HepG2 (cell line): ENCODE measurements at regions not wholly inside any gene's neighbourhood (a gene's known extent, or its start where the extent isn't known, plus 50 kb on each side); places are given as distances from the start of the nearest gene placed in this dataset.
A peak's percentile ranks its signal among the peaks of the same experiment; 100 is the strongest.
"Not testable (repeated sequence)": the region's sequence is repeated elsewhere in the genome, so short reads cannot be mapped to it uniquely, and the experiment has no call there.

Experiments
- ATAC-seq: fragments of 200-7000 bp; cut with Tn5 transposase; 3 replicates; pipeline ENCODE4 v1.9.1; 2020; ENCODE audit warnings: mild to moderate bottlenecking, moderate library complexity
- BruUV-seq: library from RNA; stranded (reverse); fragments of 400-500 nt; replicated peaks from 2 replicates; lab custom pipeline; 2021; lab: Mats Ljungman, UMichigan
- CTCF ChIA-PET: fragments of 300-600 bp; formaldehyde crosslinking; extraction: SDS; loops from one replicate; lab custom pipeline; 2021; ENCODE audit warnings: low total read pairs, inconsistent platforms, low intra/inter-chr PET ratio; lab: Yijun Ruan, JAX
- POLR2A ChIA-PET: fragments of 350-600 bp; sonication (Branson Sonifier 250); formaldehyde crosslinking; loops from one replicate; lab custom pipeline; 2020; ENCODE audit warnings: antibody characterized with exemption, inconsistent platforms; lab: Yijun Ruan, JAX
- DNase-seq: peaks from one replicate; pipeline ENCODE4 v3.0.0-alpha.2; 2015; ENCODE audit warnings: low spot score
- FAIRE-seq: peaks from 3 replicates; lab custom pipeline; 2011; peaks lifted over from hg19 to GRCh38; lab: Jason Lieb, UNC
- H2AFZ ChIP-seq: one replicate; pipeline ENCODE4 v1.6.1; 2011; ENCODE audit warnings: low read length, inconsistent platforms
- H3K27ac ChIP-seq: fragments of 300-600 bp; 3 replicates; pipeline ENCODE4 v1.8.0; 2011; ENCODE audit warnings: mixed run types, mild to moderate bottlenecking, mixed read lengths, low read length, inconsistent platforms; ENCODE audit not compliant: insufficient read depth; ENCODE audit errors: extremely low read length
- H3K27me3 ChIP-seq, 2 experiments: fragments of 200-600 bp in 1 of 2; 2 replicates in 1 of 2; 3 replicates in 1 of 2; pipeline versions ENCODE4 v1.6.0 to v1.8.0; 2011; ENCODE audit warnings: low read length in 2 of 2, mild to moderate bottlenecking in 2 of 2, moderate library complexity in 2 of 2, inconsistent platforms in 1 of 2; ENCODE audit not compliant: insufficient read depth in 2 of 2, control insufficient read depth in 1 of 2
- H3K36me3 ChIP-seq, 2 experiments: fragments of 200-600 bp in 1 of 2; replicated peaks in 1 of 2; 2 replicates in 1 of 2; 3 replicates in 1 of 2; pipeline versions ENCODE4 v1.5.1 to v1.8.0; 2011; ENCODE audit warnings: low read length in 2 of 2, inconsistent platforms in 1 of 2; ENCODE audit not compliant: insufficient read depth in 2 of 2, control insufficient read depth in 1 of 2
- H3K4me1 ChIP-seq: 2 replicates; pipeline ENCODE4 v1.5.1; 2012; ENCODE audit warnings: low read length, inconsistent platforms; ENCODE audit not compliant: insufficient read depth
- H3K4me2 ChIP-seq: 2 replicates; pipeline ENCODE4 v1.6.0; 2011; ENCODE audit warnings: low read depth, low read length, inconsistent platforms
- H3K4me3 ChIP-seq, 3 experiments: fragments of 200-600 bp in 1 of 3; sonication (generic), shearing (Covaris generic) in 1 of 3; replicated peaks in 1 of 3; 2 replicates each; pipeline ENCODE4 v1.5.1; 2011 to 2016; ENCODE audit warnings: low read length in 3 of 3, inconsistent platforms in 2 of 3, low read depth in 2 of 3, mild to moderate bottlenecking in 2 of 3, control low read depth in 1 of 3, mixed read lengths in 1 of 3; ENCODE audit not compliant: insufficient read depth in 1 of 3
- H3K79me2 ChIP-seq: one replicate; pipeline ENCODE4 v1.6.1; 2011; ENCODE audit warnings: low read length, inconsistent platforms; ENCODE audit not compliant: insufficient read depth
- H3K9ac ChIP-seq: 2 replicates; pipeline ENCODE4 v1.6.0; 2011; ENCODE audit warnings: mild to moderate bottlenecking, low read depth, low read length, inconsistent platforms; ENCODE audit not compliant: insufficient read depth
- H3K9me3 ChIP-seq: 2 replicates; pipeline ENCODE4 v1.5.1; 2012; ENCODE audit warnings: mild to moderate bottlenecking, low read length
- H4K20me1 ChIP-seq: 2 replicates; pipeline ENCODE4 v1.6.0; 2011; ENCODE audit warnings: inconsistent platforms, mild to moderate bottlenecking, low read length, moderate library complexity; ENCODE audit not compliant: insufficient read depth
- MAFF ChIP-seq: IDR thresholded peaks from 2 replicates; pipeline ENCODE4 v1.6.1; 2011; ENCODE audit warnings: low read depth, low read length, improper control_type of control experiment
- MAFK ChIP-seq, 2 experiments: IDR thresholded peaks in 1 of 2; conservative IDR thresholded peaks in 1 of 2; 2 replicates each; pipeline ENCODE4 v1.6.1; 2011; ENCODE audit warnings: improper control_type of control experiment in 2 of 2, low read length in 2 of 2
- WGBS: methylation state at CpG from one replicate; pipeline ENCODE4 v1.1.6; 2017; ENCODE audit warnings: low lambda C conversion rate; 5-methylcytosine and 5-hydroxymethylcytosine counted together
- in situ Hi-C: cut with HindIII; loops from 2 replicates; pipeline ENCODE4 v1.10.0; 2017; ENCODE audit warnings: low pct_unique_long_range_greater_than_20kb; ENCODE audit not compliant: extremely low pct_ligation_motif_present
- intact Hi-C: fragments of 100-400 bp; cut with micrococcal nuclease; formaldehyde crosslinking; loops from one replicate; pipeline ENCODE4 v1.10.0; 2022; ENCODE audit not compliant: unreplicated experiment
- TF ChIP-seq, protein P1 (sequence below): fragments of 450-650 bp; IDR thresholded peaks from 2 replicates; pipeline ENCODE4 v1.6.1; 2016
- TF ChIP-seq, protein P2 (sequence below), 2 experiments: fragments of 450-650 bp in 1 of 2; sonication (generic) in 1 of 2; formaldehyde crosslinking; IDR thresholded peaks; 2 replicates each; pipeline versions ENCODE4 v1.5.0 to v1.8.0; 2020 to 2022; ENCODE audit warnings: mild to moderate bottlenecking in 1 of 2, missing genetic modification reagents in 1 of 2

DNA sequence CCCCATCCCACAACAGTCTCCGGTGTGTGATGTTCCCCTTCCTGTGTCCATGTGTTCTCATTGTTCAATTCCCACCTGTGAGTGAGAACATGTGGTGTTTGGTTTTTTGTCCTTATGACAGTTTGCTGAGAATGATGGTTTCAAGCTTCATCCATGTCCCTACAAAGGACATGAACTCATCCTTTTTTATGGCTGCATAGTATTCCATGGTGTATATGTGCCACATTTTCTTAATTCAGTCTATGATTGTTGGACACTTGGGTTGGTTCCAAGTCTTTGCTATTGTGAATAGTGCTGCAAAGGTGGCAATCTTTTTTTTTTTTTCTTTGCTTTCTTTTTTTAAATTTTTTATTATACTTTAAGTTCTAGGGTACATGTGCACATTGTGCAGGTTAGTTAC, 406.7 kb upstream of the ATP5MC3 start:
- H3K36me3 ChIP-seq, H3K27ac ChIP-seq, FAIRE-seq, H4K20me1 ChIP-seq, DNase-seq, H3K9me3 ChIP-seq, H3K4me1 ChIP-seq, H3K4me2 ChIP-seq, CTCF ChIA-PET, H3K9ac ChIP-seq, POLR2A ChIA-PET, intact Hi-C loops, H3K4me3 ChIP-seq, BruUV-seq, H3K79me2 ChIP-seq, H2AFZ ChIP-seq, in situ Hi-C loops, ATAC-seq, H3K27me3 ChIP-seq: not testable (repeated sequence)
- TF ChIP-seq, protein P1, sequence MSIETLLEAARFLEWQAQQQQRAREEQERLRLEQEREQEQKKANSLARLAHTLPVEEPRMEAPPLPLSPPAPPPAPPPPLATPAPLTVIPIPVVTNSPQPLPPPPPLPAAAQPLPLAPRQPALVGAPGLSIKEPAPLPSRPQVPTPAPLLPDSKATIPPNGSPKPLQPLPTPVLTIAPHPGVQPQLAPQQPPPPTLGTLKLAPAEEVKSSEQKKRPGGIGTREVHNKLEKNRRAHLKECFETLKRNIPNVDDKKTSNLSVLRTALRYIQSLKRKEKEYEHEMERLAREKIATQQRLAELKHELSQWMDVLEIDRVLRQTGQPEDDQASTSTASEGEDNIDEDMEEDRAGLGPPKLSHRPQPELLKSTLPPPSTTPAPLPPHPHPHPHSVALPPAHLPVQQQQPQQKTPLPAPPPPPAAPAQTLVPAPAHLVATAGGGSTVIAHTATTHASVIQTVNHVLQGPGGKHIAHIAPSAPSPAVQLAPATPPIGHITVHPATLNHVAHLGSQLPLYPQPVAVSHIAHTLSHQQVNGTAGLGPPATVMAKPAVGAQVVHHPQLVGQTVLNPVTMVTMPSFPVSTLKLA: peak; percentile 31; the same call in 1 of the 2 replicates
- 93% methylated on average over 1 of the region's 1 CpG for WGBS

DNA sequence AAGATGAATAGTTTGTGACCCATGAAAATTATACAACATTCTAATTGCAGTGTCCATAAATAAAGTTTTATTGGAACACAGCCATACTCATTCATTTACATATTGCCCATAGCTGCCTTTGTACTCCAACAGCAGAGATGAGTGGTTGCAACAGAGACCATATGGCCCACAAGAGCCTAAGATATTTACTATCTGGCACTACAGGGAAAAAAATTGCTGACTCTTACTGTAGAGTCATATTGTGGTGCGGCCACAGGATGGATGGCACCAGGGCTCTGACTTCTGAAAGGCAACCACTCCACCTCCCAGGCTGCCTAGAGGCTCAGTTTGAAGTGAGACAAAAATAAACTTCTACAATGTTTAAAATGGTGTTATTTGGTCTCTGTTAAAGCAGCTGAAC, 404.0 kb upstream of the ATP5MC3 start:
- Histone ChIP-seq H3K27me3 (no peaks in the 10 kb centered on the region), H3K9me3 (peaks cover 6% of the 10 kb centered on the region; the same call in 1 of the 2 replicates), H3K4me2 (no peak overlapping the region), H3K79me2 (no peaks in the 10 kb centered on the region), H4K20me1 (no peaks in the 10 kb centered on the region), H3K36me3 (no peaks in the 10 kb centered on the region), H2AFZ (no peak overlapping the region), H3K4me1 (no peaks in the 10 kb centered on the region), H3K9ac (no peak overlapping the region), H3K4me3 (no peak overlapping the region), H3K27ac (no peak overlapping the region)
- DNase-seq: no peak
- intact Hi-C loops: no loop called here
- 0% methylated on average over 1 of the region's 1 CpG for WGBS
- FAIRE-seq: no peak
- no peak for ATAC-seq
- POLR2A ChIA-PET: no interaction called here
- BruUV-seq: no TSS peak
- CTCF ChIA-PET: no interaction called here
- in situ Hi-C loops: no loop called here
- TF ChIP-seq MAFF (peak; percentile 34; the same call in 1 of the 2 replicates), MAFK (conservative IDR thresholded peaks at IDR 0.05 in 1 of 2, IDR thresholded peaks at IDR 0.05 in 1 of 2; ENCODE audit: low read length in 2 of 2) (peak; percentile 24 to 49; a peak in 1 of 4 replicates)
- TF ChIP-seq, protein P2, sequence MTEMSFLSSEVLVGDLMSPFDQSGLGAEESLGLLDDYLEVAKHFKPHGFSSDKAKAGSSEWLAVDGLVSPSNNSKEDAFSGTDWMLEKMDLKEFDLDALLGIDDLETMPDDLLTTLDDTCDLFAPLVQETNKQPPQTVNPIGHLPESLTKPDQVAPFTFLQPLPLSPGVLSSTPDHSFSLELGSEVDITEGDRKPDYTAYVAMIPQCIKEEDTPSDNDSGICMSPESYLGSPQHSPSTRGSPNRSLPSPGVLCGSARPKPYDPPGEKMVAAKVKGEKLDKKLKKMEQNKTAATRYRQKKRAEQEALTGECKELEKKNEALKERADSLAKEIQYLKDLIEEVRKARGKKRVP (CRISPR knock-in tag; IDR thresholded peaks at IDR 0.05): no peak
